SHP77 treated with DMSO at 0.1 percent for 48 hours (cell line): ENCODE measurements at regions not wholly inside any gene's neighbourhood (a gene's known extent, or its start where the extent isn't known, plus 50 kb on each side); places are given as distances from the start of the nearest gene placed in this dataset.

ENCODE experiments used
- DNase-seq: peaks from one replicate; lab custom pipeline; 2025; lab: John Stamatoyannopoulos, UW

- no peak for DNase-seq
These were observed 161.3 kb downstream of the ZNF608 start for GRCh38 chr5:124584991-124585715.

GRCh38 chr5:124583469-124584350, 162.7 kb downstream of the ZNF608 start:
- DNase-seq = peak; percentile 15

DNA sequence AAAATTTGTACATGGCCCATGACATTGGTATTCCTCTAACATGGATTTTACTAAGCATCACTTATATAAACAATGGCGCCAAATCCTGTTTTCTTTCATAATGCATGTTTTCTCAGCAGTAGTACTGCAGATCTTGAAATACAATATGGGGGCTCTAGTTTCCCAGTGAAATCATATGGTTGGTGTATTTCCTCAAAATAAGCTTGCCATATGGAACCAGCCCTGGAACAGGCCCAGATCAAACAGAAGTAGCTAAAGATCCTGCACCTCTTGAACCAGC, 163.9 kb downstream of the ZNF608 start:
- no peak for DNase-seq

DNA sequence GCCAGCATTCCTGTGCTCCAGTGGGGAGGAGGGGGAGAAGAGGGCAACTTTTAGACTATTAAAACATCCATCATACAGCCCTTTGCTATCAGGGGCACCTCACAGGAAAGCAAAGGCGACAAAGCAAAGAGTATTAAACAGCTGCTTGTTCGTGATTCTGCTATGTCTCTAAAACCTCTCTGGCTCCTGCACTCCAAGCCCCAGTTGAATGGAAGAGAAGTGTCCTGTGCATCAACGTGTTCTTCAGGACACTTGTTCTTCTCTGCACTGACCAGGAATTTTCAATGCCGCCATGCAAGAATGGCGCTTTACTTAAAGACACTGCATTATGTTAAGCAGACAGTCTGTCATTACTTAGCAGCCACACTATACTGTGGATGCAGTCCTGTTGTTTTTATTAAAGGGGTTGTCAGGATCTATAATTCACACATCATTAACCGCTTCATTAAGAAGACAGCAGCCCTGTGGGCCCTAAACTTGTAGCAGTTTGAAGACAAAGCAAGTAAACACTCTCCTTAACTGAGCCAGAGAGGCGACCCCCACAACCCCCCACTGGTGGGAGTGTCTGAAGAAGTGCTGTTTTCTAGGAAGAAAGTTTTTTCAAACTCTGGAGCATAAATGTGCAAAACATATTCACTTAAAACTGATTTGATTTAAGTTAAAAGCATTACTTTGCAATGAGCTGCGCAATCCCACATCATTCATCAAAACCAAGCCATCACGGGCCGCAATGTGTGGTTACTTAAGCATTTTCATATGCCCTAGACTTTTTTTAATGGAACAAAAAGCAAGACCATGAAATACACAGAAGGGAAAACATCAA, 164.5 kb downstream of the ZNF608 start:
- DNase-seq = no peak

DNA sequence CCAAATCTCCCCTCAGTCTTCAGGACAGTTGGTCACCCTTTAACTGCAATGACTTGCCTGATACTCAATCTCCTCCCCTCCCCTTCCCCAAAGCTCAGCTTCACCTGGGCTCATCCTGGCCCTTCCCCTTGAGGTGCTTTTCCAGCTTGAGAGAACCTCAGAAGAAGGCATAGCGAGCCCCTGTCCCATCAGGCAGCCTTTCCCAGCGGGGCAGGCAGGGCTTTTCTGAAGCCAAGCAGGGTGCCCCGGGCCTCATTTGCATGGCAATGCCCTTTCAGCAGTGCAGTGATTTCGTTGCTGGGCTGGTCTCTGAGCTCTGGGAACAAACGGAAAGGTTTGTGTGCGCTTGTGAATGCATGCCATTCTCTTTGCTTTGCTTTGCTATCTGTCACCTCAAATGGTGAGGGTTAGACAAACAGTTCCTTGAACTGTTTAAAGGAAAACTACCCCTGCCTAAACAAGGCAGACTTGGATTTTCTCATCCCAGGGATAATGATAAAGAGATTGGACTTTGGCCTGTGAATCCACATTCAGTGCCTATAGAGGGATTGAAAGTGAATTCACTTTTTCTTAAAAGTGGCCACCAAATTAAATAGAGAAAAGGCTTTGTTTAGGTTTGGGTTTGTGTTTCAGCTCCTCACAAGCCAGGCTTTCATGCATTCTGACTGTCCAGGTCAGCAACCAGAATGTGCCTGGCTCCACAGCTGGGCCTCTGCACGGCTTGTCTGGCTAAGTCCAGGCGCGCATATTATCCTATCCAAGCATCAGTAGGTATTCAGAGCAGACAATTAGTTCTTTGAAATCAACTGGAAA, 165.3 kb downstream of the ZNF608 start:
- no peak for DNase-seq

DNA sequence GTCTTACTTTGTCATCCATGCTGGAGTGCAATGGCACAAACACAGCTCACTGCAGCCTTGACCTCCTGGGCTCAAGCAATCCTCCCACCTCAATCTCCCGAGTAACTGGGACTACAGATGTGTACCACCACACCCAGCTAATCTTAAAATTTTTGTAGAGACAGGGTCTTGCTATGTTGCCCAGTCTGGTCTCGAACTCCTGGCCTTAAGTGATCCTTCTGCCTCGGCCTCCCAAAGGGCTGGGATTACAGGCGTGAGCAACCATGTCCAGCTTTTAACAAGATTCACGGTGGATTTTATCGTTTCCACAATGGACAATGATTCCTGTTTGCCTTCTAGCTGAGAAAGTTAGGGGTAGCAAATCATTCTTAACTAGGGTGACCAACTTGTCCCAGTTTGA, 165.9 kb downstream of the ZNF608 start:
- DNase-seq = no peak

GRCh38 chr5:124576848-124577409, 169.5 kb downstream of the ZNF608 start:
- DNase-seq = no peak

DNA sequence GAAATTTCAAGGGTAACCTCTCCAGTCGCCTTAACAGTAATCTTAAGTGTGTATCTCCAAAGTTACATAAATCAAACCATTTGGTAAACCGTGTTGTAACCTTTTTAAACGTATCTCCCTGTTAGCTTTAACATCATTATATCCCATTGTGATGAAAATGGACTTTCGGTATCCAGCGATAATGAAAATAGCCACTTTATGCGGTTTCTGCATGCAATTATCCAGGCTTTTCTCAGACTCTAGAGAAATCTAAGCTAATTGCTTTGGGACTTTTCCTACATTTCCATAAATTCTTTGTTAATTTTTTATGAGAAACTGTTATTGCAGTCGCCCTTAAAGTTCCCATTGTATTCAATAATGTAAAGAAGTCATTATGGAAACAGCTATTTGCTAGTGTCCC, 170.7 kb downstream of the ZNF608 start:
- DNase-seq = no peak

DNA sequence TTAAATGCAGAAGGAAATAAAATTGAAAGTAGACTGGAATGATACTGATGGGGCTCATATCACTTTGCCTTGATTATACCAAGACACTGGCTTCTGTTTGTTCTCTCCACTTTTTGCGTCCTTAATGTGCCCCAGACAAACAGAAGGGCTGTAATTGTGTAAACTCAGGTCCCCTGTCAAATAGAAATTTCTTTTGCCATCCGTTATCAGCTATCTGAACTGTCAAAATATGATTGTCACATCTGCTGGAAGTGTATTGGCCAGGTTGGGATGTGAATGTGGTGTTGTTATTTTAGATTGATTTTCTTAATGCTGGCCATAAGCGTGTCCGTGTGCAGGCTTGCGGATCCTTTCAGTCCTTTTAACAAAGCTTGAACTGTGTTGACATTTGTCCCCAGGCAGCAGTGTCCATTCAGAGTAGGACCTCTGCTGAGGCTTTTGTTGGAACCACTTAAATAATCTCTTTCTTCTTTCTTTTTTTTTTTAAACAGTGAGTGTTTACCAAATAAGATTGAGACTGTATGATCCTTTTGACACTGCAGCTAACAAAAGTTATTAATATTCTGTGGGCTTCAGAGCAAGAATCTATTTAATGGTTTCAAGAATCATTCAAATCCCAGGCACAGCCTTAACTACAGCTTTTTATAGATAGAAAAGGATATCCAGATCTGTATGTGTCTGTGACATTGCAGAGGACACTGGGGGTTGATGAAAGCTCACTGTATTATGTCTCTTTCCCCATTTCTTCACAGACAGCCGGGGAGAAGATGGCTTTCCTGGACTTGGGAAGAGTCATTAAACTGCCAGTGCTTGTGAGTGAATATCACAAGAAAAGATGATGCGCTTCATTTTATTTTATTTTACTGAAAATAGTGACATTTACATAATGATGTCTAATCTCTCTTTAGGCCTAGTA, 171.7 kb downstream of the ZNF608 start:
- DNase-seq = peak; percentile 19

- DNase-seq = no peak
These were observed 173.5 kb downstream of the ZNF608 start for GRCh38 chr5:124572971-124573370.

DNA sequence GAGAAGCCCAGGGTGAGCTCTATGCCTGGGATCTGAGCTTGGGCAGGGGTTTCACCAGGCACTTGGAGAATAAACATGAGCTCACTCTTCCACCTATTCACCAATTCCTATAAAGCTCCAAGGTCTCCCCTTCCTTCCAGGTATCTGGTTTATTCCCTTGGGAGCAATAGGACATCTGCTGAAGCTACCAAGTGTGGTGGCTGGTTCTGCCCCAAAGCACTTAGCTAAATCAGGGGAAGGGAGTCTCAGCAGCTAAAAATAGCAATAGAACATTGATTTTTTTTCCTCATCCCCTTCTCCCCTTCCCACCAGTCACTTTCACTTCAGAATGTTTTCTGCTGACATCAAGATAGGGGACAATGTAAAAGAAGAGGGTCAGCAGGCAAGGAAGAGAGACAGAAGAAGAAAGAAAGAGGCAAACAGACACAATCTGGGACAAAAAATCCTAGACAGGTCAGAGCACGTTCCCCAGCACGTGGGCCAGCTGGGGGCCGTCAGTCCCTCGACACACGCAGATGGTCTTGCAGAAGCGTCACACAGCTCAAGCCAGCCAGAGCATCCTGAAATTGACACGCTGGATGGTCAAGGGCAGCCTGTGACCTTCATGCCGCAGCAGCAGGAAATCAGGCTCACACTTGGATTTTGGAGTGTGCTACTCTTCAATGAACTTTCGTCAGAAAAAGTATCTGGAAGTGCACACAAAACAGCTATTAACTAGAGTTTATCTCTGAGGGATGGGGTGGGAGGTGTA, 176.0 kb downstream of the ZNF608 start:
- DNase-seq = peak; percentile 65

DNA sequence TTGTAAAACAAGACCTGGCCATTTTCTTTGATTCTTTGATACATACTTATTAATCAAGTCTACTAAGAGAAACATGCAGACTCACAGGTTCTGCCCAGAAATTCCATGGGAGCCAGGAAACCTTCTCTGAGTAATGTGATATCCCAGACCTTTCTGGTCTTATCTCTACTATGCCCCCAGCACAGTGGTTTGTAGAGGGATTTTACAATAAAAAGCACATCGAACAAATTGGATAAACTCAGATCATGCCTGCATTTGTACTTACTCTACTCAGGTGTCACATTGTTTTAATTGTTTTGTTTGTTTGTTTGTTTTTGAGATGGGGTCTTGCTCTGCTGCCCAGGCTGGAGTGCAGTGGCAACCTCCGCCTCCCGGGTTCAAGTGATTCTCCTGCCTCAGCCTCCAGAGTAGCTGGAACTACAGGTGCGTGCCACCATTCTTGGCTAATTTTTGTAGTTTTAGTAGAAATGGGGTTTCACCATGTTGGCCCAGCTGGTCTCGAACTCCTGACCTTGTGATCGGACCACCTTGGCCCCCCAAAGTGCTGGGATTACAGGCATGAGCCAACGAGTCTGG, 179.5 kb downstream of the ZNF608 start:
- DNase-seq = no peak

DNA sequence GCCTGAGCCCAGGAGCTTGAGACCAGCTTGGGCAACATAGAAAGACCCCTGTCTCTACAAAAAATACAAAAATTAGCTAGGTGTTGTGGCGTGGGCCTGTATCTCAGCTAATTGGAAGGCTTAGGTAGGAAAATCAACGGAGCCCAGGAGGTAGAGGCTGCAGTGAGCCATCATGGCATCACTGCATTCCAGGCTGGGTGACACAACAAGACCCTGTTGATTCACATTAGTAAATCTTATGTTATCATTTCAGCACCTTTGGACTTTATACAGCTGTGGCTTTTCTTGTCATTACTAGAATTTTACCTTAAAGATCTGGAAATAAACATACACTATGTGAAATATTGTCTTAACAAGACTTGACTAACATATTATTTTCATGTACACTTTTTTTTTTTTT, 185.0 kb downstream of the ZNF608 start:
- no peak for DNase-seq

GRCh38 chr5:124560370-124560769, 186.1 kb downstream of the ZNF608 start:
- DNase-seq = no peak

GRCh38 chr5:124557761-124558160, 188.7 kb downstream of the ZNF608 start:
- DNase-seq = no peak

GRCh38 chr5:124554746-124555578, 191.5 kb downstream of the ZNF608 start:
- no peak for DNase-seq

- DNase-seq = no peak
These were observed 192.5 kb downstream of the ZNF608 start for GRCh38 chr5:124553911-124554310.

GRCh38 chr5:124552526-124552925, 193.9 kb downstream of the ZNF608 start:
- DNase-seq = no peak

DNA sequence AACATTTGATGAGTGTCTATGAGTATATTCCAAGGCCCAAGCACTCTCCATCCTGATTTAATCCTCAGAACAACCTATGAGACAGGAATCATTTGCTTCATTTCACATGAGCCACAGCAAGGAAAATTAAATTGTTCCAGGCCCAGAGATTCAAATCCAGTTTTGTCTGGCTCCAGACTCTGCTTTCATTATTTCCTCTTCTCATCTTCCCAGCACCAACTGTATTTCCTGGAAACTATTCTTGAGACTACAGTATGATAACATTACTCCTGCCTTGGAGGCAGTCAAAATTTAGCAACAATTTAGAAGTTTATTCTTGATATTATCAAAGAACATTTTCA, 194.5 kb downstream of the ZNF608 start:
- DNase-seq = no peak
